ENCODE measurements at regions not wholly inside any gene's neighbourhood (a gene's known extent, or its start where the extent isn't known, plus 50 kb on each side); places are given as distances from the start of the nearest gene placed in this dataset.

- TF ChIP-seq CTCF (IDR thresholded peaks at IDR 0.05) (no peak), POLR2A (IDR thresholded peaks at IDR 0.05) (no peak)
Observed at GRCh38 chr4:156227321-156227720, 273.7 kb upstream of the CTSO start.
